ENCODE measurements at regions not wholly inside any gene's neighbourhood (a gene's known extent, or its start where the extent isn't known, plus 50 kb on each side); places are given as distances from the start of the nearest gene placed in this dataset.

DNA sequence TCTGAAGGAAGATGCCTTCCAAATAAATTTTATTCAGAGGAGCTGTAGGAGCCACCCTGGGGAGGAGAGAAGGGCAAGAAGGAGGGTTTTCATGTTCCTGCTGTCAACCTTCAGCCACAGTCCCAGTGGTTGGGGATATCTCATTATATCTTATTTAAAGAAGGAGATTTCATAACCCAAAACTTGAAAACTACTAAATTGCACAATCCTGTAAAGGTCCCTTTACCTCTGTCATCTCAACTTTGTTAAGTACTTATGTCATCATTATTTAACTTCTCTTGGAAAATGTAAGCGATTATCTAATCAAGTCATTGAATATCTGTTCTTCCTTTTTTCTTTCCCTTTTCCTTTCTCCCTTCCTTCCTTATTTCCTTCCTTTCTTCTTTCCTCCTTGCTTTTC, 794.5 kb upstream of the IGFBP3 start:
- POLR2A ChIA-PET = interaction anchor here (1.2 kb wide), 1 partner anchor 20 kb away, joined by 4 read pairs; no protein-coding TSS in a partner anchor
- no peak for TF ChIP-seq EZH2phosphoT487 (IDR thresholded peaks at IDR 0.05; ENCODE audit: borderline replicate concordance, low read depth, low read length)
- TF ChIP-seq, protein P1, sequence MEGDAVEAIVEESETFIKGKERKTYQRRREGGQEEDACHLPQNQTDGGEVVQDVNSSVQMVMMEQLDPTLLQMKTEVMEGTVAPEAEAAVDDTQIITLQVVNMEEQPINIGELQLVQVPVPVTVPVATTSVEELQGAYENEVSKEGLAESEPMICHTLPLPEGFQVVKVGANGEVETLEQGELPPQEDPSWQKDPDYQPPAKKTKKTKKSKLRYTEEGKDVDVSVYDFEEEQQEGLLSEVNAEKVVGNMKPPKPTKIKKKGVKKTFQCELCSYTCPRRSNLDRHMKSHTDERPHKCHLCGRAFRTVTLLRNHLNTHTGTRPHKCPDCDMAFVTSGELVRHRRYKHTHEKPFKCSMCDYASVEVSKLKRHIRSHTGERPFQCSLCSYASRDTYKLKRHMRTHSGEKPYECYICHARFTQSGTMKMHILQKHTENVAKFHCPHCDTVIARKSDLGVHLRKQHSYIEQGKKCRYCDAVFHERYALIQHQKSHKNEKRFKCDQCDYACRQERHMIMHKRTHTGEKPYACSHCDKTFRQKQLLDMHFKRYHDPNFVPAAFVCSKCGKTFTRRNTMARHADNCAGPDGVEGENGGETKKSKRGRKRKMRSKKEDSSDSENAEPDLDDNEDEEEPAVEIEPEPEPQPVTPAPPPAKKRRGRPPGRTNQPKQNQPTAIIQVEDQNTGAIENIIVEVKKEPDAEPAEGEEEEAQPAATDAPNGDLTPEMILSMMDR (conservative IDR thresholded peaks at IDR 0.05; ENCODE audit: low read length) = no peak

DNA sequence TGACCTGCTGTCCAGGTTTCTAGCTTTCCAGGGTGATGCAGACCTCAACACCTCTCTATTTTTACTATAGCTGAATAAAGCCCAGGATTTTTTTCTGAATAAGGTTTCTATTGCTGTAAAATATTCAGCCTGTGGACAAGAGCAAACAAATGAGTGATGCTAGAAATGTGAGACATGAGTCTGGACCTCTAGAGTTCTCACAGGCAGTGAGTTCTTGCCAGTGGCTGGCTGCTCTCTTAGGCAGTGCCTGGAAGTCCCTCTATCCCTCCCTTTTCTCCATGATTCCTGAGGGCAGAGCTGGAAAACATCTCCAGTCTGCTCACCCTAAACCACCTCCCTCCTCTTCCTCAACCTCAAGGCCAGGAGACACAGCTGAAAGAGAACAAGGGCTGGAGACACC, 793.8 kb upstream of the IGFBP3 start:
- intact Hi-C loops (cut with micrococcal nuclease; ENCODE audit: unreplicated experiment) = no loop called here
- H2AFZ ChIP-seq (ENCODE audit: low read length) = no peak overlapping the region
- no peaks in the 10 kb centered on the region for H3K79me2 ChIP-seq (ENCODE audit: insufficient read depth, low read depth, low read length)
- no peaks in the 10 kb centered on the region for H3K36me3 ChIP-seq (ENCODE audit: insufficient read depth, low read length)
- H3K4me3 ChIP-seq (ENCODE audit: low read depth, low read length, poor library complexity, severe bottlenecking) = no peak overlapping the region
- H3K9me2 ChIP-seq (ENCODE audit: insufficient read depth, low read length) = no peaks in the 10 kb centered on the region
- no peak overlapping the region for H3K27ac ChIP-seq (ENCODE audit: low read depth, low read length, poor library complexity, severe bottlenecking)
- ChIA-PET POLR2A (interaction anchor here (0.6 to 1.2 kb wide), 3 partner anchors 19 to 155 kb away, joined by 3 to 6 read pairs (median 4); no protein-coding TSS in a partner anchor), CTCF (ENCODE audit: unreplicated experiment) (no interaction called here)
- DNase-seq (ENCODE audit: low spot score) = no peak
- no peak overlapping the region for H3K4me2 ChIP-seq (ENCODE audit: low read length)
- no peaks in the 10 kb centered on the region for H3K4me1 ChIP-seq (ENCODE audit: insufficient read depth, low read length, poor library complexity, severe bottlenecking)
- no TSS peak for BruUV-seq (replicated peaks)
- no peaks in the 10 kb centered on the region; the same call in 1 of the 2 replicates for H3K9me3 ChIP-seq (ENCODE audit: low read length)
- no peak for TF ChIP-seq EZH2phosphoT487 (IDR thresholded peaks at IDR 0.05; ENCODE audit: borderline replicate concordance, low read depth, low read length)
- no peaks in the 10 kb centered on the region for H4K20me1 ChIP-seq (ENCODE audit: insufficient read depth, low read length)

More for the DNA sequence above, 794.5 kb upstream of the IGFBP3 start:
- Histone ChIP-seq H4K20me1 (ENCODE audit: insufficient read depth, low read length) (no peaks in the 10 kb centered on the region), H3K27ac (ENCODE audit: low read depth, low read length, poor library complexity, severe bottlenecking) (no peak overlapping the region), H3K4me3 (ENCODE audit: low read depth, low read length, poor library complexity, severe bottlenecking) (no peak overlapping the region), H3K4me2 (ENCODE audit: low read length) (no peak overlapping the region), H3K79me2 (ENCODE audit: insufficient read depth, low read depth, low read length) (no peaks in the 10 kb centered on the region), H3K9me2 (ENCODE audit: insufficient read depth, low read length) (no peaks in the 10 kb centered on the region), H2AFZ (ENCODE audit: low read length) (no peak overlapping the region), H3K4me1 (ENCODE audit: insufficient read depth, low read length, poor library complexity, severe bottlenecking) (no peaks in the 10 kb centered on the region), H3K9me3 (ENCODE audit: low read length) (no peaks in the 10 kb centered on the region; the same call in 1 of the 2 replicates), H3K36me3 (ENCODE audit: insufficient read depth, low read length) (no peaks in the 10 kb centered on the region)
- intact Hi-C loops (cut with micrococcal nuclease; ENCODE audit: unreplicated experiment) = no loop called here
- CTCF ChIA-PET (ENCODE audit: unreplicated experiment) = no interaction called here
- no TSS peak for BruUV-seq (replicated peaks)
- DNase-seq (ENCODE audit: low spot score) = no peak

DNA sequence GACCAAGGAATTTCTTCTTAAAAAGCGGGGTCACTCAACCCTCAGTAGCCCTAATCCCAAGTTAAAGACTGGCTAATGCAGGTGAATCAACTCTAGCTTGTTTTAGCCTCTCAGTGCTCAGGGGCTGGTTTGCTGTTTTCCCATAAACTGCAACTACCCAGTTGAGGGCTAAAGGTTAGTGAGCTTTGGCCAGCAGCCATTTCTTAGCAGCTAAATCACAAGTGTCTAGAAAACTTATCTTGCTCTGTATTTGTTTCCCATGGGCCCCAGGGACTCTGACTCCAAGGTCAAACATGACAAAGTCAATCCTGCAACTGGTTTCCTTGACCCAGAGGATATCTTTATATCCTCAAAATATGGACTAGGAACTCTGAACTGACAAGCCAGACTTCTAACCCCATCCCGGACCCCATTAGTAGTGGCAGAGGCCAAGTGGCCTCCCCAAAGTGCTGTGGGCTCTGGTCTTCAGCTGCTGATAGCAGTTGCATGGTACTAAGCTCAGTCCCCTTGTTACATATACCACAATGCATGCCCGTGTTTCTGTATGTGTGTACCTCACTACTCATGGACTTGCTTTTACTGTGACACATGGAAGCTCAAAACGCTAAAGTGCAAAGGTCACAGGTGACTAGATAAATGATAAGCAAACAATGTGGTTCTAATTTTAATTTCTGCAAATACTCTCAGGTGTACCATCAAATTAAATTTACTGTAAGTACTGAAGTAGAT, 793.0 kb upstream of the IGFBP3 start:
- BruUV-seq (replicated peaks) = no TSS peak
- intact Hi-C loops (cut with micrococcal nuclease; ENCODE audit: unreplicated experiment) = no loop called here
- Histone ChIP-seq H3K4me3 (ENCODE audit: low read depth, low read length, poor library complexity, severe bottlenecking) (no peak overlapping the region), H3K4me2 (ENCODE audit: low read length) (no peak overlapping the region), H3K79me2 (ENCODE audit: insufficient read depth, low read depth, low read length) (no peaks in the 10 kb centered on the region), H4K20me1 (ENCODE audit: insufficient read depth, low read length) (no peaks in the 10 kb centered on the region), H3K9me3 (ENCODE audit: low read length) (no peaks in the 10 kb centered on the region; the same call in 1 of the 2 replicates), H3K4me1 (ENCODE audit: insufficient read depth, low read length, poor library complexity, severe bottlenecking) (no peaks in the 10 kb centered on the region), H3K36me3 (ENCODE audit: insufficient read depth, low read length) (no peaks in the 10 kb centered on the region), H2AFZ (ENCODE audit: low read length) (no peak overlapping the region), H3K27ac (ENCODE audit: low read depth, low read length, poor library complexity, severe bottlenecking) (no peak overlapping the region), H3K9me2 (ENCODE audit: insufficient read depth, low read length) (no peaks in the 10 kb centered on the region)
- no peak for DNase-seq (ENCODE audit: low spot score)
- ChIA-PET POLR2A (interaction anchor here (0.6 to 0.7 kb wide), 2 partner anchors 8 to 90 kb away, joined by 3 to 6 read pairs; no protein-coding TSS in a partner anchor), CTCF (ENCODE audit: unreplicated experiment) (no interaction called here)
- TF ChIP-seq, protein P1 (conservative IDR thresholded peaks at IDR 0.05; ENCODE audit: low read length) = no peak
- TF ChIP-seq EZH2phosphoT487 (IDR thresholded peaks at IDR 0.05; ENCODE audit: borderline replicate concordance, low read depth, low read length) = no peak
